H1 (cell line): ENCODE measurements at regions not wholly inside any gene's neighbourhood (a gene's known extent, or its start where the extent isn't known, plus 50 kb on each side); places are given as distances from the start of the nearest gene placed in this dataset.
"Not testable (repeated sequence)": the region's sequence is repeated elsewhere in the genome, so short reads cannot be mapped to it uniquely, and the experiment has no call there.

Experiments used
- CTCF ChIA-PET: fragments of 300-600 bp; sonication (Branson Sonifier 250); formaldehyde crosslinking; loops from one replicate; lab custom pipeline; 2021; ENCODE audit not compliant: partially characterized antibody; lab: Charles Lee
- POLR2A ChIA-PET: fragments of 300-600 bp; sonication (Branson Sonifier 250); formaldehyde crosslinking; loops from one replicate; lab custom pipeline; 2021; ENCODE audit warnings: inconsistent platforms; ENCODE audit not compliant: partially characterized antibody; lab: Charles Lee
- DNase-seq, 2 experiments: peaks; one replicate each; pipeline versions ENCODE4 v3.0.0 to v3.0.0-alpha.2; 2010 to 2022; ENCODE audit warnings: low spot score in 2 of 2, low read depth in 1 of 2, mixed read lengths in 1 of 2
- FAIRE-seq: peaks from 2 replicates; lab custom pipeline; 2011; peaks lifted over from hg19 to GRCh38; lab: Jason Lieb, UNC
- H2AFZ ChIP-seq: 2 replicates; pipeline ENCODE4 v1.8.1; 2012; ENCODE audit warnings: low read length, inconsistent platforms
- H2AK5ac ChIP-seq: 2 replicates; pipeline ENCODE4 v1.6.1; 2013; ENCODE audit warnings: low read depth, low read length
- H2BK120ac ChIP-seq: replicated peaks from 2 replicates; pipeline ENCODE3; 2013; ENCODE audit warnings: low read depth, low read length, inconsistent platforms
- H2BK12ac ChIP-seq: 2 replicates; pipeline ENCODE4 v1.6.1; 2013; ENCODE audit warnings: low read depth, low read length
- H2BK15ac ChIP-seq: 2 replicates; pipeline ENCODE4 v1.6.1; 2013; ENCODE audit warnings: low read length
- H2BK20ac ChIP-seq: 2 replicates; pipeline ENCODE4 v1.6.1; 2013; ENCODE audit warnings: low read length
- H2BK5ac ChIP-seq: 2 replicates; pipeline ENCODE4 v1.6.1; 2013; ENCODE audit warnings: low read depth, low read length
- H3K14ac ChIP-seq: 2 replicates; pipeline ENCODE4 v1.6.1; 2013; ENCODE audit warnings: inconsistent platforms; ENCODE audit not compliant: insufficient read length
- H3K18ac ChIP-seq: 2 replicates; pipeline ENCODE4 v1.6.1; 2013; ENCODE audit warnings: low read length; ENCODE audit errors: extremely low read depth
- H3K23ac ChIP-seq: 2 replicates; pipeline ENCODE4 v1.6.1; 2013; ENCODE audit warnings: inconsistent platforms; ENCODE audit not compliant: insufficient read length
- H3K23me2 ChIP-seq: 2 replicates; pipeline ENCODE4 v1.6.1; 2013; ENCODE audit warnings: low read depth, low read length
- H3K27ac ChIP-seq: 2 replicates; pipeline ENCODE4 v1.6.1; 2011; ENCODE audit warnings: low read depth, low read length, inconsistent platforms
- H3K27me3 ChIP-seq, 4 experiments: replicated peaks in 1 of 4; 1 replicate in 1 of 4; 2 replicates in 3 of 4; pipeline versions ENCODE4 v1.6.1 to v1.8.1; 2011 to 2013; ENCODE audit warnings: low read length in 3 of 4, mild to moderate bottlenecking in 3 of 4, inconsistent platforms in 2 of 4, mixed read lengths in 2 of 4, moderate library complexity in 1 of 4; ENCODE audit not compliant: control insufficient read depth in 3 of 4, insufficient read depth in 3 of 4; ENCODE audit errors: extremely low read depth in 1 of 4
- H3K36me3 ChIP-seq, 4 experiments: 2 replicates each; pipeline versions ENCODE4 v1.6.1 to v1.8.1; 2011 to 2013; ENCODE audit warnings: mild to moderate bottlenecking in 4 of 4, low read length in 3 of 4, moderate library complexity in 2 of 4, control low read depth in 1 of 4, inconsistent platforms in 1 of 4; ENCODE audit not compliant: insufficient read depth in 4 of 4, control insufficient read depth in 2 of 4
- H3K4ac ChIP-seq: replicated peaks from 2 replicates; pipeline ENCODE3; 2013; ENCODE audit warnings: low read length, low read depth, mixed read lengths, inconsistent platforms; ENCODE audit not compliant: insufficient read length
- H3K4me1 ChIP-seq, 4 experiments: replicated peaks in 1 of 4; 1 replicate in 1 of 4; 2 replicates in 3 of 4; pipeline versions ENCODE4 v1.6.1 to v1.8.1; 2011 to 2013; ENCODE audit warnings: low read length in 3 of 4, inconsistent platforms in 2 of 4, mixed read lengths in 1 of 4; ENCODE audit not compliant: insufficient read depth in 4 of 4, control insufficient read depth in 3 of 4
- H3K4me2 ChIP-seq, 2 experiments: 2 replicates each; pipeline versions ENCODE4 v1.6.1 to v1.8.1; 2011 to 2013; ENCODE audit warnings: low read depth in 2 of 2, low read length in 2 of 2, control low read depth in 1 of 2, inconsistent platforms in 1 of 2, mild to moderate bottlenecking in 1 of 2; ENCODE audit not compliant: insufficient read depth in 1 of 2
- H3K4me3 ChIP-seq, 4 experiments: fragments of 200-600, 300-600 bp in 1 of 4; sonication (generic), shearing (Covaris generic), sonication (Bioruptor Twin) in 1 of 4; 2 replicates each; pipeline versions ENCODE4 v1.5.1 to v1.8.1; 2011 to 2016; ENCODE audit warnings: low read length in 4 of 4, low read depth in 3 of 4, control low read depth in 2 of 4, inconsistent platforms in 2 of 4, mild to moderate bottlenecking in 2 of 4, mixed read lengths in 1 of 4, moderate library complexity in 1 of 4; ENCODE audit not compliant: insufficient read depth in 2 of 4; ENCODE audit errors: extremely low read depth in 1 of 4
- H3K56ac ChIP-seq: replicated peaks from 2 replicates; pipeline ENCODE3; 2013; ENCODE audit warnings: low read depth, mild to moderate bottlenecking, mixed read lengths, low read length, inconsistent platforms; ENCODE audit not compliant: insufficient read length
- H3K79me1 ChIP-seq: 2 replicates; pipeline ENCODE4 v1.6.1; 2013; ENCODE audit warnings: low read depth, low read length, control low read depth
- H3K79me2 ChIP-seq, 2 experiments: 2 replicates each; pipeline versions ENCODE4 v1.6.1 to v1.8.1; 2012 to 2013; ENCODE audit warnings: low read length in 2 of 2, mild to moderate bottlenecking in 2 of 2, inconsistent platforms in 1 of 2; ENCODE audit not compliant: insufficient read depth in 2 of 2, control insufficient read depth in 1 of 2
- H3K9ac ChIP-seq, 4 experiments: replicated peaks in 1 of 4; 1 replicate in 1 of 4; 2 replicates in 3 of 4; pipeline versions ENCODE4 v1.6.1 to v1.8.1; 2011 to 2013; ENCODE audit warnings: low read depth in 3 of 4, low read length in 3 of 4, control low read depth in 2 of 4, mild to moderate bottlenecking in 2 of 4, moderate library complexity in 2 of 4, inconsistent platforms in 1 of 4; ENCODE audit errors: extremely low read depth in 1 of 4
- H3K9me3 ChIP-seq, 2 experiments: 2 replicates each; pipeline versions ENCODE4 v1.6.1 to v1.8.1; 2012 to 2013; ENCODE audit warnings: mild to moderate bottlenecking in 2 of 2, moderate library complexity in 2 of 2, control low read depth in 1 of 2, inconsistent platforms in 1 of 2, low read depth in 1 of 2, low read length in 1 of 2, mixed read lengths in 1 of 2; ENCODE audit not compliant: insufficient read depth in 2 of 2
- H4K20me1 ChIP-seq, 2 experiments: replicated peaks in 1 of 2; 2 replicates each; pipeline versions ENCODE3 to v1.8.1; 2011 to 2013; ENCODE audit warnings: inconsistent platforms in 2 of 2, low read length in 2 of 2, mild to moderate bottlenecking in 1 of 2; ENCODE audit not compliant: insufficient read depth in 2 of 2, control insufficient read depth in 1 of 2
- H4K5ac ChIP-seq: 2 replicates; pipeline ENCODE4 v1.6.1; 2013; ENCODE audit warnings: low read length, low read depth, mixed read lengths, inconsistent platforms; ENCODE audit not compliant: insufficient read length
- H4K8ac ChIP-seq: 2 replicates; pipeline ENCODE4 v1.8.0; 2013; ENCODE audit warnings: mild to moderate bottlenecking, moderate library complexity, low read length, inconsistent platforms; ENCODE audit not compliant: insufficient read depth; ENCODE audit errors: extremely low read depth
- H4K91ac ChIP-seq: replicated peaks from 2 replicates; pipeline ENCODE3; 2013; ENCODE audit warnings: low read length, mixed read lengths, inconsistent platforms; ENCODE audit not compliant: insufficient read length
- WGBS, 2 experiments: shearing (Covaris generic) in 1 of 2; methylation state at CpG; one replicate each; pipeline versions ENCODE4 v1.1.6 to v1.1.7; 2013 to 2015; ENCODE audit warnings: low lambda C conversion rate in 2 of 2, mixed read lengths in 2 of 2, inconsistent platforms in 1 of 2, low coverage in 1 of 2, missing lambda C conversion rate in 1 of 2; ENCODE audit not compliant: insufficient replicate concordance in 2 of 2, insufficient coverage in 1 of 2, insufficient read length in 1 of 2; ENCODE audit errors: extremely low coverage in 1 of 2, missing lambda C conversion rate in 1 of 2; 5-methylcytosine and 5-hydroxymethylcytosine counted together

DNA sequence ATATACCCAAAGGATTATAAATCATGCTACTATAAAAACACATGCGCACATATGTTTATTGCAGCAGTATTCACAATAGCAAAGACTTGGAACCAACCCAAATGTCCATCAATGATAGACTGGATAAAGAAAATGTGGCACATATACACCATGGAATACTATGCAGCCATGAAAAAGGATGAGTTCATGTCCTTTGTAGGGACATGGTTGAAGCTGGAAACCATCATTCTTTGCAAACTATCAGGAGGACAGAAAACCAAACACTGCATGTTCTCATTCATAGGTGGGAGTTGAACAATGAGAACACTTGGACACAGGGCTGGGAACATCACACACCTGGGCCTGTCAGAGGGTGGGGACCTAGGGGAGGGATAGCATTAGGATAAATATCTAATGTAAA is 98.9 kb upstream of the BCHE start:
- H3K4me3 ChIP-seq, H2BK20ac ChIP-seq, H4K20me1 ChIP-seq, H3K79me1 ChIP-seq, H2BK15ac ChIP-seq, H2AFZ ChIP-seq, H4K91ac ChIP-seq, H2BK12ac ChIP-seq, H3K4me1 ChIP-seq, H3K9me3 ChIP-seq, H4K5ac ChIP-seq, H3K4me2 ChIP-seq, H3K56ac ChIP-seq, H3K23me2 ChIP-seq, H2BK120ac ChIP-seq, H4K8ac ChIP-seq, FAIRE-seq, H3K9ac ChIP-seq, DNase-seq, CTCF ChIA-PET, H3K79me2 ChIP-seq, H3K23ac ChIP-seq, H3K27me3 ChIP-seq, H3K27ac ChIP-seq, H3K4ac ChIP-seq, H3K36me3 ChIP-seq, H3K14ac ChIP-seq, POLR2A ChIA-PET, H2AK5ac ChIP-seq, H2BK5ac ChIP-seq, H3K18ac ChIP-seq: not testable (repeated sequence)
- 88% methylated on average over 1 of the region's 1 CpG; no CpG with 5 or more reads in 1 of the 2 experiments for WGBS, 2 experiments

DNA sequence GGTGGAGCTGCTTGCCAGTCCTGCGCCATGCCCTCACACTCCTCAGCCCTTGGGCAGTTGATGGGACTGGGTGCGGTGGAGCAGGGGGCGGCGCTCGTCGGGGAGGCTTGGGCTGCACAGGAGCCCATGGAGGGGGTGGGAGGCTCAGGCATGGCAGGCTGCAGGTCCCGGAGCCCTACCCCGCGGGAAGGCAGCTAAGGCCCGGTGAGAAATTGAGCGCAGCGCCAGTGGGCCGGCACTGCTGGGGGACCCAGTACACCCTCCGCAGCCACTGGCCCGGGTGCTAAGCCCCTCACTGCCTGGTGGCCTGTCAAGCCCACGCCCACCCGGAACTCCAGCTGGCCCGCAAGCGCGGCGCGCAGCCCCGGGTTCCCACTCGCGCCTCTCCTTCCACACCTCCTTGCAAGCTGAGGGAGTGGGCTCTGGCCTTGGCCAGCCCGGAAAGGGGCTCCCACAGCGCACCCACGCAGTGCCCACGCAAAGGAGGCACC is 87.1 kb upstream of the BCHE start:
- H3K18ac ChIP-seq, H3K9me3 ChIP-seq, H3K23ac ChIP-seq, H2BK5ac ChIP-seq, H3K36me3 ChIP-seq, H4K8ac ChIP-seq, H3K23me2 ChIP-seq, H3K27me3 ChIP-seq, H2AFZ ChIP-seq, H3K79me2 ChIP-seq, H2BK12ac ChIP-seq, H3K4me1 ChIP-seq, H3K4me3 ChIP-seq, H3K79me1 ChIP-seq, H2BK15ac ChIP-seq, H4K20me1 ChIP-seq, H4K91ac ChIP-seq, H3K4ac ChIP-seq, H2BK120ac ChIP-seq, H3K27ac ChIP-seq, H3K14ac ChIP-seq, H4K5ac ChIP-seq, H3K56ac ChIP-seq, FAIRE-seq, H2BK20ac ChIP-seq, H3K4me2 ChIP-seq, POLR2A ChIA-PET, H2AK5ac ChIP-seq, H3K9ac ChIP-seq, DNase-seq: not testable (repeated sequence)
- 91% methylated on average over 20 of the region's 29 CpGs; no CpG with 5 or more reads in 1 of the 2 experiments for WGBS, 2 experiments
- CTCF ChIA-PET: interaction anchor here (0.6 to 1.9 kb wide), 4 partner anchors 29 to 1111 kb away, joined by 3 to 4 read pairs (median 3); no protein-coding TSS in a partner anchor
